Ishikawa (cell line): ENCODE measurements at regions not wholly inside any gene's neighbourhood (a gene's known extent, or its start where the extent isn't known, plus 50 kb on each side); places are given as distances from the start of the nearest gene placed in this dataset.

ENCODE experiments used
- CEBPB ChIP-seq: IDR thresholded peaks from 2 replicates; pipeline ENCODE4 v1.6.1; 2012
- CREB1 ChIP-seq: IDR thresholded peaks from 2 replicates; pipeline ENCODE4 v1.6.1; 2012; ENCODE audit warnings: low read depth
- EGR1 ChIP-seq: IDR thresholded peaks from 2 replicates; pipeline ENCODE4 v1.6.1; 2012
- EP300 ChIP-seq: IDR thresholded peaks from 2 replicates; pipeline ENCODE4 v1.6.1; 2012; ENCODE audit warnings: borderline replicate concordance
- FOXM1 ChIP-seq: IDR thresholded peaks from 2 replicates; pipeline ENCODE4 v1.6.1; 2012; ENCODE audit warnings: low read depth, borderline replicate concordance
- NFIC ChIP-seq: IDR thresholded peaks from 2 replicates; pipeline ENCODE4 v1.6.1; 2012
- RAD21 ChIP-seq: IDR thresholded peaks from 2 replicates; pipeline ENCODE4 v1.6.1; 2012; ENCODE audit warnings: low read depth
- REST ChIP-seq: IDR thresholded peaks from 2 replicates; pipeline ENCODE4 v1.6.1; 2012; ENCODE audit warnings: low read depth, mild to moderate bottlenecking
- TAF1 ChIP-seq: IDR thresholded peaks from 2 replicates; pipeline ENCODE4 v1.6.1; 2012; ENCODE audit warnings: low read depth, mild to moderate bottlenecking
- TCF12 ChIP-seq: IDR thresholded peaks from 2 replicates; pipeline ENCODE4 v1.6.1; 2012; ENCODE audit warnings: low read depth
- TEAD4 ChIP-seq: IDR thresholded peaks from 2 replicates; pipeline ENCODE4 v1.6.1; 2012
- USF1 ChIP-seq: IDR thresholded peaks from 2 replicates; pipeline ENCODE4 v1.6.1; 2012
- YY1 ChIP-seq: IDR thresholded peaks from 2 replicates; pipeline ENCODE4 v1.6.1; 2012; ENCODE audit warnings: low read depth
- ZBTB7A ChIP-seq: IDR thresholded peaks from 2 replicates; pipeline ENCODE4 v1.6.1; 2012; ENCODE audit warnings: low read depth
- TF ChIP-seq, protein P1 (sequence below): IDR thresholded peaks from 2 replicates; pipeline ENCODE4 v1.6.1; 2012

DNA sequence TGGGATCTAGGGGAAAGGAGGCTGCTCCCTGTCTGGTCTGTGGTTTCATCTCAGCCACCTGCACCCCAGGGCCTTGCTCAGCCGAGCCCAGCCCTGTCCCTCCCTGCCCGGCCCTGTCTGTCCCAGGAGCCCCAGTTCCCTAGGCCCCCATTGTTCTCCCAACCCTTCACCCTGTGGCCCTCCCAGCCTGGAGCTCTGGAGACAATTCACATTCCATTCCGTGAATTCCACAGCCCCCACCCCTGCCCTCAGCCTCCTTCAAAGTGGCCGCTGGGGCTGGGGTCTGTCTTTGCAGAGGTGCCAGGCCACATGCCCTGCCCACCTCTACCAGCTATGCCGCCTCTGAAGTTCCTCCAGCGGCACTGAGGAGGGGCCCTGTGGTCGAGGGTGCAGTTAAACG is 77.9 kb upstream of the WNT11 start:
- TF ChIP-seq FOXM1, result no peak
- TF ChIP-seq, protein P1, sequence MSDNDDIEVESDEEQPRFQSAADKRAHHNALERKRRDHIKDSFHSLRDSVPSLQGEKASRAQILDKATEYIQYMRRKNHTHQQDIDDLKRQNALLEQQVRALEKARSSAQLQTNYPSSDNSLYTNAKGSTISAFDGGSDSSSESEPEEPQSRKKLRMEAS, result no peak
- TF ChIP-seq NFIC, result no peak
- TF ChIP-seq CREB1, result no peak
- TF ChIP-seq ZBTB7A, result no peak
- no peak for TF ChIP-seq TEAD4
- no peak for TF ChIP-seq TCF12
- TF ChIP-seq EGR1, result no peak
- TF ChIP-seq YY1, result no peak
- TF ChIP-seq REST, result no peak
- TF ChIP-seq USF1, result no peak
- no peak for TF ChIP-seq TAF1
- TF ChIP-seq RAD21, result no peak
- TF ChIP-seq CEBPB, result no peak
- TF ChIP-seq EP300, result no peak

DNA sequence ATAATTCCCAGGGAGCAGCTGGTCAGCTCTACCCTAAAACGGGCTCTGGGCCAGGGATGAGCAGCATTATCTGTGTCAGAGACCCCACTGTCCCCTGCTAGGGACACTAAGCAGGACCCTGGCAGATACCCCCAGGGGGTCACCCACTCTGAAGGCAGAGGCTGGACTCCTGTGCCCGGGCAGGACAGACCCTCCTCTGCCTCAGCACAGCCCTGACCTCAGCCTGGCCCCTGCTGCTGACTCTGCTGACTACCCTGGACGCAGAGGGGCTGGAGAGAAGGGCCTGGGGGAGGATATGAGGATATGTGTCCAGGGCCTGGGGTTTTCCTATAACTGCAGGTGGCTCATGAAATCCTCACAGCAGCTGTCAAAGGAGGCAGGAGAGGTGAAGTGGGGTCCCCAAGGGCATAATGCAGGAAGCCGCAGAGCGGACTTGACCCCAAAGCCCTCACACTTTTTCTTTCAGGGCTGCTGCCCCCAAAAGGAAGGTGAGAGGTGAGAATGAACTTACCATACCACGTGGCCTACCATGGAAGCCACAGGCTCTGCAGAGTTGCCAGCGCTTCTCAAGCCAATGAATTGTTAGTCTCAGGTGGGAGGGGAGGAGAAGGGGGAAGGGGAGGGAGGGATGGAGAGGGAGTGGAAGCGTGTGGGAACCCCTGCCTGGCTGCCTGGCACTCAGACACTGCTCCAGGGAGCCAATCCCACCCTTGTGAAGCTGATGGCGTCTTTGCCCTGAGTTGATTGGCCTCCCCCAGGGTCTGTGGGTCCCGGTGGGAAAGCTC is 76.7 kb upstream of the WNT11 start:
- TF ChIP-seq EGR1 (no peak), CREB1 (no peak)

DNA sequence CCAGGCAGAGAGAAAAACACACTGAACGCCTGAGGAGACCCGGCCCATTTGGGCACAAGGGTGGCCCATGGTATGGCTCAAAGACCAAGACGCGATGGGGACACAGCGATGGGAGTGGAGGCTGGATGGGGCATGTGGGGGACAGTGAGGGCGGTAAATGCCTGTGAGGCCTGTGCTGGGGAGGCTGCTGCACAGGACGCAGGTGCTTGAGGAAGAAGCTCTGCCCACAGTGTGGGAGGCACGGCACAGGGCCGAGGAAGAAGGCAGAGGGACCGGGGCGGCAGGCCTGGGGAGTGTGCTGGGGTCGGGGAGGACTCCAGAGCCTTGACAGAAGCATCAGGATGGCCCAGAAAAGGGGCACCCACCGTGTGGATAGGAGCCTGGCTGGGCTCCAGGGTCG is 75.9 kb upstream of the WNT11 start:
- TF ChIP-seq CREB1 (no peak), FOXM1 (no peak), CEBPB (no peak), REST (no peak), TCF12 (no peak), EGR1 (no peak), EP300 (no peak), ZBTB7A (no peak), NFIC (no peak), YY1 (no peak), USF1 (no peak), RAD21 (no peak), TEAD4 (no peak), TAF1 (no peak)
- TF ChIP-seq, protein P1, result no peak

DNA sequence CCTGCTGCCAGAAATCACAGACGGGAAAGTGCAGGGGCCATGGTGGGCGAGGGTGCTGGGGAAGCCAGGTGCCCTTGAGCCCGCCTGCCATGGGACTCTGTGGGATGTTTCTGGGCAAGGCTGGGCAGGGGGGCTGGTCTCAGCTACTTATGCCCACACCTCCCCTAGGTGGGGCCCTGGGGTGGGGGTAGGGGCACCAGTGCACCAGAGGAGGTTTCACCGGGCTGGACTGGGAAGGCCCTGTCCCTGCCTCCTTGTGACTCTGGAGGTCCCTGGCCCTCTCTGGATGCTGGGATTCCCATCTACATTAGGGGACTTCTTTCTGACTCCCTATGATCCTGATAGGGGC is 75.2 kb upstream of the WNT11 start:
- TF ChIP-seq, protein P1, result no peak
- no peak for TF ChIP-seq NFIC

GRCh38 chr11:76280882-76281557 is 74.7 kb upstream of the WNT11 start:
- TF ChIP-seq ZBTB7A (no peak), YY1 (no peak), TEAD4 (no peak), RAD21 (no peak), REST (no peak), TCF12 (no peak), NFIC (no peak), TAF1 (no peak), USF1 (no peak), CREB1 (no peak), EGR1 (no peak), FOXM1 (no peak), EP300 (no peak), CEBPB (no peak)
- TF ChIP-seq, protein P1, result no peak
